Endodermal cell (in vitro differentiated cells): ENCODE measurements at regions not wholly inside any gene's neighbourhood (a gene's known extent, or its start where the extent isn't known, plus 50 kb on each side); places are given as distances from the start of the nearest gene placed in this dataset.

Experiments
- DNase-seq: peaks from one replicate; pipeline ENCODE4 v3.0.0-alpha.2; 2017
- H3K27ac ChIP-seq: 2 replicates; pipeline ENCODE4 v1.5.1; 2013; ENCODE audit warnings: mild to moderate bottlenecking, low read depth, low read length, moderate library complexity
- H3K27me3 ChIP-seq: 2 replicates; pipeline ENCODE4 v1.6.1; 2013; ENCODE audit warnings: mild to moderate bottlenecking, low read length, moderate library complexity; ENCODE audit not compliant: insufficient read depth, control insufficient read depth, poor library complexity, severe bottlenecking
- H3K36me3 ChIP-seq: 2 replicates; pipeline ENCODE4 v1.7.0; 2013; ENCODE audit warnings: mild to moderate bottlenecking, low read length, moderate library complexity; ENCODE audit not compliant: control insufficient read depth, insufficient read depth
- H3K4me1 ChIP-seq: one replicate; pipeline ENCODE4 v1.7.0; 2013; ENCODE audit warnings: low read length; ENCODE audit not compliant: control insufficient read depth, insufficient read depth
- H3K4me3 ChIP-seq: 2 replicates; pipeline ENCODE4 v1.5.1; 2013; ENCODE audit warnings: mild to moderate bottlenecking, low read length, moderate library complexity
- H3K9ac ChIP-seq: 2 replicates; pipeline ENCODE4 v1.6.1; 2013; ENCODE audit warnings: mild to moderate bottlenecking, low read length, moderate library complexity; ENCODE audit not compliant: poor library complexity, severe bottlenecking; ENCODE audit errors: extremely low read depth
- H3K9me3 ChIP-seq: 2 replicates; pipeline ENCODE4 v1.6.1; 2013; ENCODE audit warnings: mild to moderate bottlenecking, low read length, moderate library complexity; ENCODE audit not compliant: control insufficient read depth
- H3K27ac Mint-ChIP-seq: 2 replicates; pipeline ENCODE4 v1.8.0; 2020; ENCODE audit warnings: mixed read lengths
- H3K27me3 Mint-ChIP-seq: 2 replicates; pipeline ENCODE4 v1.8.0; 2021; ENCODE audit warnings: mild to moderate bottlenecking, mixed read lengths; ENCODE audit not compliant: insufficient read depth
- H3K36me3 Mint-ChIP-seq: 2 replicates; pipeline ENCODE4 v1.8.0; 2020; ENCODE audit warnings: low read depth, mixed read lengths
- H3K4me1 Mint-ChIP-seq: 2 replicates; pipeline ENCODE4 v1.8.0; 2020; ENCODE audit warnings: mixed read lengths
- H3K4me3 Mint-ChIP-seq: 2 replicates; pipeline ENCODE4 v1.8.0; 2020; ENCODE audit warnings: mild to moderate bottlenecking, moderate library complexity, mixed read lengths
- H3K9me3 Mint-ChIP-seq: 2 replicates; pipeline ENCODE4 v1.8.0; 2020; ENCODE audit warnings: mild to moderate bottlenecking, mixed read lengths
- CTCF ChIP-seq: fragments of 200-600 bp; sonication (generic); conservative IDR thresholded peaks from 2 replicates; pipeline ENCODE4 v1.5.0; 2021; ENCODE audit warnings: antibody characterized with exemption, mild to moderate bottlenecking
- WGBS, 2 experiments: methylation state at CpG; one replicate each; pipeline versions ENCODE4 v1.1.5 to v1.1.7; 2013; ENCODE audit warnings: missing lambda C conversion rate in 2 of 2, mixed read lengths in 1 of 2; ENCODE audit not compliant: insufficient coverage in 1 of 2, insufficient read length in 1 of 2; 5-methylcytosine and 5-hydroxymethylcytosine counted together

GRCh38 chr14:100988411-100988900 is 84.9 kb upstream of the RTL1 start:
- Mint-ChIP-seq H3K9me3 (no peaks in the 10 kb centered on the region), H3K36me3 (no peaks in the 10 kb centered on the region), H3K27me3 (peaks cover 9% of the 10 kb centered on the region), H3K27ac (no peak overlapping the region), H3K4me1 (no peaks in the 10 kb centered on the region), H3K4me3 (no peak overlapping the region)
- WGBS, 2 experiments: 78 to 100% methylated on average over 3 to 5 of the region's 5 CpGs
- Histone ChIP-seq H3K27ac (no peak overlapping the region), H3K9me3 (no peaks in the 10 kb centered on the region), H3K4me3 (no peak overlapping the region), H3K4me1 (no peaks in the 10 kb centered on the region), H3K27me3 (no peaks in the 10 kb centered on the region), H3K9ac (no peak overlapping the region), H3K36me3 (no peaks in the 10 kb centered on the region)
- TF ChIP-seq CTCF: no peak
- DNase-seq: no peak

DNA sequence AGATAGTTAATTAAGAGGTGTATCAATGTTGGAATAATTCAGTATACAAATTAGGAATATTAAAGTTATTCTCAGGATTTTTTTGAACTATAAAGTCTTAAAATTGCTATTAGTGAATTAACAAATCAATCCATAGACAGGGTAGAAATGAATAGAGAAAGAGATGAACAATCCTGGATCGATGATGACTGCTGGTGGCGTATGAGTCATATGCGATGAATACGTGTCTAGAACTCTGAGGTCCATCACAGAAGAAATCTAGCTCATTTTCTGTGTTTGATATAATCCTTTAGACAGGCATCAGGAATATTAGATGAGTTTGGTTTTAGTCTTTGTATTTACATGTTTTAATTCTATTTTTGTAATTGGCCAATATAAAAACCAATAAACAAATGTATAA is 85.4 kb upstream of the RTL1 start:
- Histone ChIP-seq H3K27me3 (no peaks in the 10 kb centered on the region), H3K27ac (no peak overlapping the region), H3K4me1 (no peaks in the 10 kb centered on the region), H3K36me3 (no peaks in the 10 kb centered on the region), H3K9me3 (no peaks in the 10 kb centered on the region), H3K4me3 (no peak overlapping the region), H3K9ac (no peak overlapping the region)
- H3K4me1 Mint-ChIP-seq: no peaks in the 10 kb centered on the region
- DNase-seq: no peak
- no peak for TF ChIP-seq CTCF
- no peak overlapping the region for H3K4me3 Mint-ChIP-seq
- 94 to 100% methylated on average over 1 to 4 of the region's 4 CpGs for WGBS, 2 experiments
- H3K27me3 Mint-ChIP-seq: peaks cover 9% of the 10 kb centered on the region
- H3K36me3 Mint-ChIP-seq: no peaks in the 10 kb centered on the region
- no peaks in the 10 kb centered on the region for H3K9me3 Mint-ChIP-seq
- H3K27ac Mint-ChIP-seq: no peak overlapping the region

- Histone ChIP-seq H3K27me3 (no peaks in the 10 kb centered on the region), H3K9ac (no peak overlapping the region), H3K27ac (no peak overlapping the region), H3K36me3 (no peaks in the 10 kb centered on the region), H3K4me3 (no peak overlapping the region), H3K4me1 (no peaks in the 10 kb centered on the region), H3K9me3 (no peaks in the 10 kb centered on the region)
- no peaks in the 10 kb centered on the region for H3K4me1 Mint-ChIP-seq
- H3K27ac Mint-ChIP-seq: no peak overlapping the region
- no peaks in the 10 kb centered on the region for H3K9me3 Mint-ChIP-seq
- H3K4me3 Mint-ChIP-seq: no peak overlapping the region
- H3K27me3 Mint-ChIP-seq: peaks cover 9% of the 10 kb centered on the region
- H3K36me3 Mint-ChIP-seq: no peaks in the 10 kb centered on the region
- TF ChIP-seq CTCF: no peak
- DNase-seq: no peak
- 96 to 100% methylated on average over 1 of the region's 1 CpG for WGBS, 2 experiments
These were observed 86.4 kb upstream of the RTL1 start for GRCh38 chr14:100989924-100990323.
